Suprapubic skin (tissue), 4 donors: ENCODE measurements at regions not wholly inside any gene's neighbourhood (a gene's known extent, or its start where the extent isn't known, plus 50 kb on each side); places are given as distances from the start of the nearest gene placed in this dataset.

Source experiments
- DNase-seq, 2 donors: peaks; one replicate each; pipeline ENCODE4 v3.0.0-alpha.2; 2019; ENCODE audit warnings: low spot score in 2 of 2
- H3K27ac ChIP-seq: fragments of 200-600 bp; sonication (generic); one replicate; pipeline ENCODE4 v1.5.1; 2019
- H3K27me3 ChIP-seq: fragments of 200-600 bp; sonication (generic); one replicate; pipeline ENCODE4 v1.5.1; 2019
- H3K36me3 ChIP-seq: fragments of 200-600 bp; sonication (generic); one replicate; pipeline ENCODE4 v1.5.1; 2019
- H3K4me1 ChIP-seq: fragments of 200-600 bp; sonication (generic); one replicate; pipeline ENCODE4 v1.5.1; 2019
- H3K4me3 ChIP-seq: fragments of 200-600 bp; sonication (generic); one replicate; pipeline ENCODE4 v1.5.1; 2019; ENCODE audit warnings: mild to moderate bottlenecking
- H3K9me3 ChIP-seq: fragments of 200-600 bp; sonication (generic); one replicate; pipeline ENCODE4 v1.5.1; 2019
- CTCF ChIP-seq, 2 donors: fragments of 200-600 bp in 1 of 2; fragments of 450-650 bp in 1 of 2; sonication (generic) in 1 of 2; IDR thresholded peaks; one replicate each; pipeline ENCODE4 v1.5.1; 2016 to 2019; ENCODE audit warnings: antibody characterized with exemption in 2 of 2, mild to moderate bottlenecking in 1 of 2, moderate library complexity in 1 of 2
- EP300 ChIP-seq: sonication (generic); formaldehyde crosslinking; IDR thresholded peaks from one replicate; pipeline ENCODE4 v1.6.1; 2017; ENCODE audit warnings: antibody characterized with exemption
- POLR2A ChIP-seq, 2 donors: fragments of 450-650 bp; IDR thresholded peaks; one replicate each; pipeline ENCODE4 v1.6.1; 2017; ENCODE audit warnings: antibody characterized with exemption in 2 of 2, mild to moderate bottlenecking in 2 of 2, moderate library complexity in 2 of 2
- POLR2AphosphoS5 ChIP-seq, 3 donors: sonication (generic); formaldehyde crosslinking; IDR thresholded peaks; one replicate each; pipeline ENCODE4 v1.6.1; 2017; ENCODE audit warnings: antibody characterized with exemption in 3 of 3
- WGBS: methylation state at CpG from one replicate; pipeline ENCODE4 v1.1.5; 2018; 5-methylcytosine and 5-hydroxymethylcytosine counted together

- no peak overlapping the region for H3K27ac ChIP-seq
- 76% methylated on average over 4 of the region's 4 CpGs for WGBS
- no peaks in the 10 kb centered on the region for H3K27me3 ChIP-seq
- H3K36me3 ChIP-seq, result no peaks in the 10 kb centered on the region
- no peaks in the 10 kb centered on the region for H3K9me3 ChIP-seq
- no peak for DNase-seq
- H3K4me3 ChIP-seq, result no peak overlapping the region
- no peaks in the 10 kb centered on the region for H3K4me1 ChIP-seq
- TF ChIP-seq POLR2A (IDR thresholded peaks at IDR 0.05) (no peak), POLR2AphosphoS5 (IDR thresholded peaks at IDR 0.05) (no peak), EP300 (no peak), CTCF (IDR thresholded peaks at IDR 0.05) (no peak)
Observed at GRCh38 chr1:238476841-238477240, 586.1 kb upstream of the ZP4 start.

- no peak for TF ChIP-seq CTCF (IDR thresholded peaks at IDR 0.05)
- TF ChIP-seq POLR2AphosphoS5 (IDR thresholded peaks at IDR 0.05), result no peak
- no peak for TF ChIP-seq POLR2A (IDR thresholded peaks at IDR 0.05)
- no peak for TF ChIP-seq EP300
- 65% methylated on average over 5 of the region's 5 CpGs for WGBS
- Histone ChIP-seq H3K27ac (no peak overlapping the region), H3K9me3 (no peaks in the 10 kb centered on the region), H3K4me3 (no peak overlapping the region), H3K4me1 (no peaks in the 10 kb centered on the region), H3K36me3 (no peaks in the 10 kb centered on the region), H3K27me3 (no peaks in the 10 kb centered on the region)
- no peak for DNase-seq
Observed at GRCh38 chr1:238475712-238476111, 585.0 kb upstream of the ZP4 start.

GRCh38 chr1:238474263-238474662 is 583.5 kb upstream of the ZP4 start:
- Histone ChIP-seq H3K36me3 (no peaks in the 10 kb centered on the region), H3K27me3 (no peaks in the 10 kb centered on the region), H3K9me3 (no peaks in the 10 kb centered on the region), H3K4me1 (no peaks in the 10 kb centered on the region), H3K27ac (no peak overlapping the region), H3K4me3 (no peak overlapping the region)
- no peak for TF ChIP-seq POLR2AphosphoS5 (IDR thresholded peaks at IDR 0.05)
- DNase-seq, result no peak
- WGBS, result 20% methylated on average over 3 of the region's 3 CpGs

GRCh38 chr1:238469146-238469631 is 578.5 kb upstream of the ZP4 start:
- no peaks in the 10 kb centered on the region for H3K4me1 ChIP-seq
- no peaks in the 10 kb centered on the region for H3K9me3 ChIP-seq
- no peak overlapping the region for H3K27ac ChIP-seq
- H3K4me3 ChIP-seq, result no peak overlapping the region
- no peak for DNase-seq
- no peaks in the 10 kb centered on the region for H3K36me3 ChIP-seq
- no peaks in the 10 kb centered on the region for H3K27me3 ChIP-seq
- 66% methylated on average over 4 of the region's 4 CpGs for WGBS
- TF ChIP-seq POLR2A (IDR thresholded peaks at IDR 0.05), result no peak
- TF ChIP-seq POLR2AphosphoS5 (IDR thresholded peaks at IDR 0.05), result no peak
- no peak for TF ChIP-seq CTCF (IDR thresholded peaks at IDR 0.05)
- no peak for TF ChIP-seq EP300

- Histone ChIP-seq H3K4me3 (no peak overlapping the region), H3K27me3 (no peaks in the 10 kb centered on the region), H3K27ac (no peak overlapping the region), H3K4me1 (no peaks in the 10 kb centered on the region), H3K9me3 (no peaks in the 10 kb centered on the region), H3K36me3 (no peaks in the 10 kb centered on the region)
- WGBS, result 90% methylated on average over 6 of the region's 6 CpGs
- no peak for DNase-seq
- no peak for TF ChIP-seq POLR2A (IDR thresholded peaks at IDR 0.05)
- TF ChIP-seq CTCF (IDR thresholded peaks at IDR 0.05), result no peak
- TF ChIP-seq POLR2AphosphoS5 (IDR thresholded peaks at IDR 0.05), result no peak
Observed at GRCh38 chr1:238468068-238468467, 577.3 kb upstream of the ZP4 start.

GRCh38 chr1:238466459-238466858 is 575.7 kb upstream of the ZP4 start:
- 82% methylated on average over 5 of the region's 5 CpGs for WGBS
- Histone ChIP-seq H3K4me3 (no peak overlapping the region), H3K9me3 (no peaks in the 10 kb centered on the region), H3K36me3 (no peaks in the 10 kb centered on the region), H3K4me1 (no peaks in the 10 kb centered on the region), H3K27me3 (no peaks in the 10 kb centered on the region), H3K27ac (no peak overlapping the region)
- TF ChIP-seq POLR2AphosphoS5 (IDR thresholded peaks at IDR 0.05), result no peak
- no peak for TF ChIP-seq EP300
- TF ChIP-seq POLR2A (IDR thresholded peaks at IDR 0.05), result no peak
- no peak for TF ChIP-seq CTCF (IDR thresholded peaks at IDR 0.05)
- no peak for DNase-seq
